GM18519 (cell line): ENCODE measurements at regions not wholly inside any gene's neighbourhood (a gene's known extent, or its start where the extent isn't known, plus 50 kb on each side); places are given as distances from the start of the nearest gene placed in this dataset.

ENCODE experiments used
- ATAC-seq: cut with Tn5 transposase; IDR thresholded peaks from one replicate; pipeline ENCODE4 v1.9.1; 2021; ENCODE audit warnings: mild to moderate bottlenecking, moderate library complexity; ENCODE audit not compliant: unreplicated experiment, low FRiP score

DNA sequence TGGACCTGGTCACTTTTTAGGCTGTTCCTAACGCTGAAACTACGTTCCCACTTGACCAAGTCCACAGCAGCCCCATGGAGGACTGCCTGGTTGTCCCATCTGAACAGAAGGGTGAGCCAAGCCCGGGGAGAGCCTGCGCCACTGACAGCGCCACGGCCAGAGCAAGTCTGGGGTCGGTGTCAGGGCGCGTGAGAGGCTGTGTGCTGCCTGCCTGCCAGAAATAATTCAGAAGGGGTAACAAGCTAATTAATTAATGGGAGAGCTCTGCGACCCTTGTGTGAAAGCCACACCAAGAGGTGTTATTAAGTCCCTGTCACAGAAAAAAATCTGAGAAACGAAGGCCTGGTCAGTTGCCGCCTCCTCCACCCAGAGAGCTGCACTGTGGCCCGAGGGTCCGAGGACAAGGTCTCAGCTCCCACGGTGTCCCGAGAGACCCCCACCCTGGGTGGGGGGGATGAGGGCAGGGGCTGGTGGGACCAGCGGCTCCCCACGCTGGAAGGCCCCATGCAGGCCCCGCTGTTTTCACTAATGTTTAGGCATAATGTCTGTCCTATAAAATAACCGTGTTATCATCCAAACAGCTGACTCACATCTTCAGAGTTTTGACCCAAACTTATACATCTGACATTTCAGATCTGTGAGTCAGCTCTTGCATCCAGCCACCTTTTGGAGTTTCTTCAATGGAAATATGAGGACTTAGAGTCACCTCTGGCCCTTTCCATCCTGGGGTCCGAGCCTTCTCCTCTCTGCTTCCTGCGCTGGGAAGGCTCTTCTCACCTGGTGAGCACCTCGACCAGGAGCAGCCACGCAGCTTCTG, 58.5 kb downstream of the DLL1 start:
- no peak for ATAC-seq

DNA sequence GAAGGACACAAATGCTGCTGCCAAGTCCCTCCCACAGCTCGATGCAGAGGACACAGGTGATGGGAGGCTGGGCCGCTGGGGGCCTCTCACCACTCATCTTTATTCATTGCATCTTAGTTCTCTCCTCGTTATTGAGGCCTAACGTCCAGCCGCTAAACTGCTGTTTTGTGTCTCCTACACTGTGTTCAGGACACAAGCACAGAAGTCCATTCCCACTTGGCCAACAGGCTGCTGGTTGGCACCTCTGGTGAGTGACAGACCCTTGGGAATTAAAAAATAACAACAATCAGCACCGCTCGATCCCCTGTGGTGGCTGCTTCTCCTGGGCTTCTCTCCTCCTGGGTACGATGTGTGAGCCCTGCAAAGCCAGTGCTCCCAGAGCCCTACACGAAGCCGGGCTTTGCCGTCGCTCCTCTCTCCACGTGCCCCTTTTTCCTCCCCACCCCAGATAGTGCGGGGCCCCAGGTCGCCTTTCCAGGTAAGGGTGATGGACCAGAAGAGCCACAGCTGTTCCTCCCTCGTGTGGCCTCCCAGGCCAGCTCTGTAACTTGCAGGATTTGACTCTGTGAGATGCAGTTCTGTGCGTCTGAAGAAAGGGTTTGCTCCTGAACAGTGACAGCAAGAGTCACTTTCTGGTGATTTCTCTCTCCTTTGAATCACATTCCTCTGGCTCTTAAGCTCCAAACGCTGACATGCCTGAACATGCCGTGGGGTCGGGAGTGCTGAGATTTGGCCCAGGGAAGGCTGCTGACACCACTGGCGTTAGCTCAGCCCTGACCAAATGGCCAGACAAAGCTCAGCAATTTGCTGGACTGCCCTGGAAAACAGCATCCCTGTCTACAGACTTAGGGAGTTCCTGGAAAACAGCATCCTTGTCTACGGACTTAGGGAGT, 59.3 kb downstream of the DLL1 start:
- no peak for ATAC-seq

DNA sequence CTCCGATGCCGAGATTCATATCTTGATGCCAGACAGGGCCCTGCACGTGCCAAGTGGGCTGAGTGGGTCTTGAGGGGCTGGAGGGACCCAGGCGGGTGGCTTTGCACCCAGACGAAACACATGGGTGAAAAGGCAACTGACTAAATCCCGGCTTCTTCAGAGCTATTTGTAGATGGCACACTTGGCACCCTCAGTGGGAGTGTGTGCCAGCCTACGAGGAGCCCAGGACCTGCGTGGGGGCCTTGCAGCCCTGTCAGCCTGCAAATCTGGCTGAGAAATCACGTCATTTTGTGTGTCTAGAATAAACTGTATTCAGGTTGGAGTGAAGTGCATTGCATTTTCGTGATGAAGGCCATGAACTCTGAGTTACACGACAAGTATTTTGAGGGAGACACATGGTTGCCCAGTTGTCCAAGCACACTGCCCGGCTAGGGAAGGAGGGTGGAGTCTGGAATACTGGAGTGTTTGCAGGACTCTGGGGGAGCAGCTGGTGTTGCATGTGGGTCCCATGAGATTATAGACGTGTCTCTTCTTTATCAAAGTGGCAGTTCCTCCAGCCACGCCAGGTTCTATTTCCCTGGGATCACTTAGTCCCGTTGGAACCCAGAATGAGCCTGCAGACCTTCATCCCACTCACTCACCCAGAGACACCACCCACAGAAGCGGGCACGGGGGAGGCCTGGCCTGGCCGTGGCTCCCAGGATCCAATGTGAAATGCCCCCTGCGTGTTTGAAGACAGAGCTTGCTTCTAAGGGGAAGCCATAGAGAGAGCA, 60.2 kb downstream of the DLL1 start:
- ATAC-seq, result no peak

DNA sequence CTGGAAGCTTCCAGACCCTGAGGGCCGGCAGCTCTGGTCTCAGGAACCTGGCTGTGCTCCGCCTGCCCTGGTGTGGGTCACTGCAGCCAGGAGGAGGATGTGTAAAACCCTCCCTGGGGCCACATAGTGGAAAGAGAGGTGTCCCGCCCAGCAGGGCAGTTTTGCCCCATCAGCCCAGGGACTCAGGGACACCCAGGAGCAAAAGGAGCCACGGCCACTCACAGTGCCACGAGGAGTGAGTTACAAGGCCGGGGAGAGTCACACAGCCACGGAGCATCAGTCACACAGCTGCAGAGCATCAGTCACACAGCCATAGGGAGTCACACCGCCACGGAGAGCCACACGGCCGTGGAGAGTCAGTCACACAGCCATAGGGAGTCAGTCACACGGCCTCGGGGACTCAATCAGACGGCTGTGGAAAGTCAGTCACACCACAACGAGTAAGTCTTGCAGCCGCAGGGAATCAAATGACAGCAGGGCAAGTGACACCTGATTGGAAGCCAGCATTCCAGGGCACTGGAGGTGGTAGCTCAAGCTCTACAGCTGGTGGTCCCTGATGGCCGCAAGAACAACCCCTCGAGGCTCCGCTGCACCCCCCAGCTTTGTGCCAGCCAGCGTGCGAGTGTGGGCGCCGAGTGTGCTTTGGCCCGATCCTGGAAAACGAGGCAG, 60.9 kb downstream of the DLL1 start:
- no peak for ATAC-seq

DNA sequence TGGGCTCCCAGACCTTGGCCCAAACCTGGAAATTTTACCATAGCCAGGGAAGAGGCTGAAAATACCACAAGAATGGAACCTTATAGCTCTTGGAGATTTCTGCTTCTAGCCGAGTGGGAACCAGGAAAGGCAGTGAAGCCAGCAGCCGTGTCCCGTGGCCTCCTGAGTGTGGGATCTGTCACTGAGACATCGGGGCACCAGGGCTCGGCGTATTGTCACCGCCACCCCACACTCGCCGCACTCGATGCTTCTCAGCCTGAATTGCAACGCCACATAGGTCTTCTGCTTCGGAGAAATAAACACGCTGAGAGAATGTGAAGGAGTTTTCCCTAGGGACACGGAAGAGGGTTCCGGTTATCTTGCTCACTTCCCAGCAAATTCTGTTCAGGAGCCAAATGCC, 61.5 kb downstream of the DLL1 start:
- no peak for ATAC-seq

DNA sequence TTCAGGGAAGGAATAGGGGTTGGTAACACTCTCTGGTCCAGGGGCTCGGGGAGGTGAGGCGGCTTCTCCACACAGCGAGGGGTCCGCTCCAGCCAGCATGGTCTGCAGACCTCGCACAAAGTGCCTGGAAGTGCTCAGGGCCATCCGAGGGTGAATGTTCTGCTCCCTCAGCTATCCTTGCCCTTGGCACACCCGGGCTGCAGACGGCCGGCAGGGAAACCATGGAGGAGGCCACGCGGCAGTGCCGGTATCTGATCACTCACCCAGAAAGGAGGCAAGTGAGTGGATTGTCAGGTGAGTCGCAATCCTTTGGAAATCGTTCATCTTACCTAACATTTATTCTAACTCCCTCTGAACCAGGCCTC, 62.0 kb downstream of the DLL1 start:
- ATAC-seq, result no peak

DNA sequence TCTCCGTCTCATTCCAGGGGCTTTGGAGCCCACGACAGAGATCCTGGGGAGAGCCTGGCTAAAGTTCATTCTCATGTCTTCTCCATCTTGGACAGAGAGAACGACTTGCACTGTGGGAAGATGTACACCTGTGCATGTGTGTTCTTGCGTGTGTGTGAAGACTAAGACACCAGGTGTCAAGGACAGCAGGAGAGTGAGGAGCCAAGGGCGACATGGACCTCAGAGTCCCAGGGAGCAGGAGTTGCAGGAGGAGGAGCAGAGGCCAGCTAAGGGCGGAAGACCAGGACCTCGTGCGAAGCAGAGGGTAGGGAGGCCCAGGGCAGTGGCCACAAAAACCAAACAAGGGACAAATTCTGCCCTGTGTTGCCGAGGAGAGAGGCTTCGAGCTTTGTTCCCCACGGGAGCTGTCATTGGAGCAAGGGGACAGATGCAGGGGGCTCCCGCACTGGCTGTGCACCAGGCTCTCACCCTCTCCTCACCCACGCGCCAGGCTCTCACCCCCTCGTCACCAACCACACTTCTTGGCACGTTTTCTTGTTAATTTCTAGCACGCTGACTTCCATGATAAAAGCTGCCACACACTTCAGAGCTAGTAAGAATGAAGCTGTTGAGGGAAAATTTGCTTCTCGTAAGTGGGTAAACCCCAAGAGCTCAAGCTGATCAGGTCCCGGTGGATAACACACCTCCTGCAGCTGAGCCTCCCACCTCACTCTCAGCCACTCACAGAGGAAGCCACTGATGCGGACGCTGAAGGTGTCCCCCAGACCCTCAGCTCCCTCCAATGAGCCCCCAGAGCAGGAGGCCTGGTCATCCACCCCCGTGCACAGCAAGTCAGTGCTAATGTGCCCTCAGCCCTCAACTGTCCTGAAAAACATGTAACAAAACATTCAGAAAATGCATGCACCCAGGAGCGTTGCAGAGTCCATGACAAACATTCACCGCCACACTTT, 62.6 kb downstream of the DLL1 start:
- no peak for ATAC-seq

DNA sequence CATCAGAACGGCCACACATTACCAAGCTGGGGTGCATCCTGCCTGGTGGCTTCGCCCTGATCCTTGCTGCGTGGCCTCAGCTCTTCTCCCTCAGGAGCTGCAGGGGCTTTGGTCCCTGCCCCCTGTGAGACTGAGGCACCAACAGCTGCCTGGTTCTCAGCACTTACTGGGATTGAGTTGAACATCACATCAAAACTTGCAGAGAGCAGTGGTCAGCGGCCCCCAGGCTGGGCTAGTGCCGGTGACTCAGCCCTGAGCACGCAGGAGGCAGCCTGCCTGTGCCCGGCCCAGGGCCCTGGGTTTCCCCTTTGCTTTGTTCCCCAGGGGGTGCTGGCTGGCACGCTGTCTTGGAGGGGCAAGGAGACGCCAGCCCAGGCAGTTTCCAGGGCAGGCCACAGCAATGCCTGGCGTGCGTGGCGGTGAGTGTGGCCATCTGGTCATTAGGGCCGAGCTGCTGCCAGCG, 63.3 kb downstream of the DLL1 start:
- no peak for ATAC-seq

DNA sequence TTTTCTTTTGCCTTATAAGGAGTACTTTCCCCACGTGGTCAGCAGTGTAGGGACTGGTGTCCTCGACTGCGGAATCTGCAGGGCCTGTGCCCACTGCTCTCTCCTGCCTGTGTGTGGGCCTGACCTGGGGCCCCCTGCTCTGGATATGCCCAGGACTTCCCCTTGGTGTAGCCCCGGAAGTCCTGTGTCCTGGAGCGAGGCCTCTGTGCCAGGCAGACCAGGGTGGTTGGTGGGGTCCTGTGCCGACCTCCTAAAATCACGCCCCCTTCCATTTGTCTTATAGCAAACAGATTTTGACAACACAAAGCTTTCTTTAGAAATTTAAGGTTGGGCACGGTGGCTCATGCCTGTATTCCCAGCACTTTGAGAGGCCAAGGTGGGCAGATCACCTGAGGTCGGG, 64.2 kb downstream of the DLL1 start:
- no peak for ATAC-seq

DNA sequence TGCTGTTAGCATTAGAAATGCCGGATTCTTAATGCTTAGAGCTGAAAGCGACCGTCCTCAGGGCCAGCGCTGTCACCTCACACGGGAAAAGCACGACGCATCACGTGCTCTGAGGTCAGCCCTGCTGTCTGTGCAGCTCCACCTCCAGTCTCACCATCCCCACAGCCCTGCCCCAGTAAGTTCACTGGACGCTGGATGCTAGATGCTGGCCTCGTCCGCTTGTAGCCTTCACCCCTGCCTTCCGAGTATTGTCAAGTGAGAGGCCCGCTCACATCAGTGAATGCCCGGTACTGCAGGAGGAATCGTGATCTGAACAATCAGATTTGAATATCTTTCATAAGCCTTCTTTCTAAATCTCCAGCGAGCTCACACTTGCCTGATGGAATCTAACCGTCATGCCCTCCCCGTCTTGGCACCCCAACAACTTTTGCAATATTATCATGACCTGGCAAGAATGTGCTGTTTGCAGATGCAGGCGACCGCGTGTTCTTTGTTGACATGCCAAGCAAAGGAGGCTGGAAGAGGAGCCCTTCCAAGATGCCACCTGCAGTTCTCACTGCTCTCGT, 64.9 kb downstream of the DLL1 start:
- no peak for ATAC-seq

DNA sequence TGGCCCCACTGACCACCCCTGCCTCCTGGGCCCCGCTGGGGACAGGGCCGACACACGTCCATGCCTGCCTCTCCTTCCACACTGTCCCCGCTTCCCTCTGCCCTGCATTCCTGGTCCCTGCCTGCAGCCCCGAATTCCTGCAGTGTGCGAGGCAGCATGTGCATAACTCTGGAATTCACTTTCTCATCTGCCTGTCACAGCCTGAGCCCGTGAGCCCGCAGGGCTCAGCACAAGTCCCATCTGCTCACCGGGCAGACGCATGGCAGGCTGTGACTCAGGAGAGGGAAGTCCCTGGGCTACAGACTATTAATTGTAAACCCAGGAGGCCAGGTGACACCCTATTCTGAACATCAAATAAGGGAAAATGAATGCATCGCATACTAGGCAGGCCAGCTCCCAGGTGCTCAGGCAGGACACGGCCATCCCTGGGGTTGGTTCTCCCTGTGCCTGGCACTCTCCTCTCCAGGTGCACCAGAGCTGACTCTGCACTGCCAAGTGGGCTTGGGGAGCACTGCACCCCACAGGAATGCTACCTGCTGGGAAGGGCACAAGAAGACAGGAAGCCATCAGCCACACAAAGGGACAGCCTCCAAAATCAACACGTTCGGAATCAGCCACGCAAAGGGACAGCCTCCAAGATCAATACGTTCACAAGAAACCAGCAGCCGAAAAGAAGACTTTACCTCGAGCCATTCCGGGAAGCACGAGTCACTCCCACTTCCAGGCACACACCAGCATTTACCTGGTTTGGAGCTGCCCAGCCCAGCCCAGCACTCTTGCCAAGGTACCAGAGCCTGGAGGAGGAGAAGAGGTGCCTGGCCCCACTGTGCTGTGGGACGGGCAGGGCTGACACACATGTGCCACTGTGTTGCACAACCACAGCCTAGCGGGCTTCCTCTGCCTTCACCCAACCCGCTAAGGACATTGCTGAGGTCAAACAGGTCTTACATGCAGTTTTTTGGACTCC, 65.9 kb downstream of the DLL1 start:
- ATAC-seq, result no peak

DNA sequence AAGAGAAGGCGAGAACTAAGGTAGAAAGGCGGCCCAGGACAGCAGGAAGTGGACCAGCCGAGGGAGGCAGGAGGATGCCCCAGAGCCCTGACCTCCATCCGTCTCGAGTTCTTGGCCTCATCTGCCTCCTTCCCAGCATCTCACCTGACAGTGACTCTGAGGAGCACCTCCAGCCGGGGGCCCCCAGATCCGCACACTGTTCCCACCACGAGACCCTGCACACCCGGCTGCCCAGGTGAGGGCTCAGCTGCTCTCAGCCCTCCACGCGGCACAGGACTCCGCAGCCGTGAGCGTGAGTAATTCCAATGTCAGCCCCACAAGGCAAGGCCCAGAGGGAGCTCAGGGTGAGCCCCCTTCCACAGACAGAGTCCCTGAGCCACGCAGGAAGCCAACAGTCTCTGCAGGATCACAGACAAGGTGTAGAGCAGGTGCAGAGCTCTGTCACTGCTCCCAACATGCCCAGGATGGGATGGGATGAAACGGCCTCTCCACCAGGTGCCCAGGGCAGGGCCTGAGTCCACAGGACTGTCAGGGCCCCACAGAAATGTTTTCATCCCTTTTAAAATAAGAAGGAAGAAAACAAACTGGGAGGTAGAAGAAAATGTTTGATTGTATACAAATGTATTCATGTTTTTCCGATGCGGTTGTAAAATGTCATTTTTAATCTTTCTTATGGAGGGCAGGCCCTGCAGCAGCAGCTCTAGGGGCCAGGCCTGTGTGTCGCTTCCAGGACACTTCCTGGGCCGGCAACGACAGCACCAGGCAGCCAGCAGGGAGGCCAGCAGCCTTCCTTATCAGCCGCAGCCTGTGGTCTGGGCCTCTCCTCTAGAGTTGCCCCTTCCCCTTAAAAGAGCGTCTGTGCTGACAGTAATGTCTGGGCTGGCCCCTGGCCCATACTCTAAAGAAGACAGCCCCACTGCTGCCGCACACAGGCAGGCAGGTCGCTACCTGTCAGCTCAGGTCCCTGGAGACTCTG, 66.9 kb downstream of the DLL1 start:
- no peak for ATAC-seq

DNA sequence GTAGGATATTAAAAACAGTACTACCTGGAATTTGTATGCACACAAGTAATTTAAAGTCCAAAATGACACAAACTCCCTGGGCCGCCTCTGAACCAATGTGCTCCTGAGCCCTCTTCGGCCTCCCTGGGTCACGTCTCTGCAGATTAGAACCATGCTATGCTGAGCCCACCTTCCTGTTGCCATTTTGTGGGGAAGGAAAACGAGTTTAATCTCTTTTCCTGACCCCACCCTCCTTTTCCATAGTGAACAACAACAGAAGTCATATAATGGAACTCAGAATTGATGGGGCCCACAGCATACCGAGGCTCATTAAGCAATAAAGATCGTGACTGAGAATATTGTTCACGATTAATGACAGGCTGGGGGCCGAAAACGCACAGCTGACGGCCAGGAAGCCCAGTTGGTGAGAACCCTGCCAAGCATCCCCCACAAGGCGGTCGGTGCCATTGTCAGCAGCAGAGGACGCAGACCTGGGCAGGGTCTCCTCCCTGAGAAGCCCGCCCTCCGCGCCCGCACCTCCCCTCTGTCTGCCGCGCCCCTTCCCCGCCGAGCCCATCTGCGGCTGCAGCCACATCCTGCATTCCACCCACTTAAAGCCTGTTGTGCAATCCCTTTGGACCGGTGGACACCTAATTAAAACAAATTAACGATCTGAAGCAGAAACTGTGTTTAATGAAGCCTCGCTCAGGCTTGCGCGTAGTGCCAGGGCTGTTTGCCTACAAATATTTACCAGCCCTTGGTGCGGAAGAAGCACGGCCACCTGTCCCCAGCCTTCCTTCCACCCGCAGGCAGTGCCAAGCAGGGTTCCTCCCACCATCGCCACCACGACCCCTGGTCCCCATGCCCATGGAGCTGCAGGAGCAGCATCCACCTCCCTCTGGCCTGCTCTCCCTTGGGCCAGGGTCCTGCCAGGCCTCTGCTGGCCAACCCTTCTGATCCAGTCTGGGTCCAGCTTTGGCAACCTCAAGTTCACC, 68.1 kb downstream of the DLL1 start:
- no peak for ATAC-seq

DNA sequence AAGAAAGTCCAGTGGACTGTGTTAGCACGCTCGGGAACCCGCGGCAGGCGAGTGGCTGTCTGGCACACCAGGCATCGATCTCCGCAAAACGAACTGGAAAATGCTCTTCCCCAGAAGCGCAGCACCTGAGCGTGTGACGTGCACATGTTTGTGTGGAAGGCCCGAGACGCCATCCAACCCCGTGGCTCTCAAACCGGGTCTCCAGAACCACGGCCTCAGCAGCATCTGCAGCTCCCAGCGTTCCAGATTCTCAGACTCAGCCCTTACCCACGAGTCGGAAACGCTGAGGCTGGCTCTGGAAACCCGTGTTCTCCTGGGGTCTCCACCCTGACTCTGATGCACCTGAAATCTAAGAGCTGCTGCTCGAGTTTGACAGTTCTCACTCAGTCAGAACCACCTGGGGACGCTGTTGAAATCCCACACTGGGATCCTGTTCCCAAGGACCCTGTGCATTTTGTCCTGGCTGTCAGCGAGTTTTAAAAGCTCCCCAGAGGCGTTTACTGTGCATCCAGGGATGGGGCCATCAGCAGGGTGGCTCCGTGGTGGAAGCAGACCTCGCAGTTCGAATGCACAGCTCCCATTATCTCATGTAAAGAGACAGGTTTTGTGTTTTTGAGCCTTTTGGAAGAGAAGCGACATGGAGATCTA, 69.0 kb downstream of the DLL1 start:
- ATAC-seq, result no peak
